HepG2 (cell line): ENCODE measurements at regions not wholly inside any gene's neighbourhood (a gene's known extent, or its start where the extent isn't known, plus 50 kb on each side); places are given as distances from the start of the nearest gene placed in this dataset.

ENCODE experiments used
- ATAC-seq: fragments of 200-7000 bp; cut with Tn5 transposase; 3 replicates; pipeline ENCODE4 v1.9.1; 2020; ENCODE audit warnings: mild to moderate bottlenecking, moderate library complexity
- BruUV-seq: library from RNA; stranded (reverse); fragments of 400-500 nt; replicated peaks from 2 replicates; lab custom pipeline; 2021; lab: Mats Ljungman, UMichigan
- CTCF ChIA-PET: fragments of 300-600 bp; formaldehyde crosslinking; extraction: SDS; loops from one replicate; lab custom pipeline; 2021; ENCODE audit warnings: low total read pairs, inconsistent platforms, low intra/inter-chr PET ratio; lab: Yijun Ruan, JAX
- POLR2A ChIA-PET: fragments of 350-600 bp; sonication (Branson Sonifier 250); formaldehyde crosslinking; loops from one replicate; lab custom pipeline; 2020; ENCODE audit warnings: antibody characterized with exemption, inconsistent platforms; lab: Yijun Ruan, JAX
- DNase-seq: peaks from one replicate; pipeline ENCODE4 v3.0.0-alpha.2; 2015; ENCODE audit warnings: low spot score
- FAIRE-seq: peaks from 3 replicates; lab custom pipeline; 2011; peaks lifted over from hg19 to GRCh38; lab: Jason Lieb, UNC
- H2AFZ ChIP-seq: one replicate; pipeline ENCODE4 v1.6.1; 2011; ENCODE audit warnings: low read length, inconsistent platforms
- H3K27ac ChIP-seq: fragments of 300-600 bp; 3 replicates; pipeline ENCODE4 v1.8.0; 2011; ENCODE audit warnings: mixed run types, mild to moderate bottlenecking, mixed read lengths, low read length, inconsistent platforms; ENCODE audit not compliant: insufficient read depth; ENCODE audit errors: extremely low read length
- H3K27me3 ChIP-seq, 2 experiments: fragments of 200-600 bp in 1 of 2; 2 replicates in 1 of 2; 3 replicates in 1 of 2; pipeline versions ENCODE4 v1.6.0 to v1.8.0; 2011; ENCODE audit warnings: low read length in 2 of 2, mild to moderate bottlenecking in 2 of 2, moderate library complexity in 2 of 2, inconsistent platforms in 1 of 2; ENCODE audit not compliant: insufficient read depth in 2 of 2, control insufficient read depth in 1 of 2
- H3K36me3 ChIP-seq, 2 experiments: fragments of 200-600 bp in 1 of 2; replicated peaks in 1 of 2; 2 replicates in 1 of 2; 3 replicates in 1 of 2; pipeline versions ENCODE4 v1.5.1 to v1.8.0; 2011; ENCODE audit warnings: low read length in 2 of 2, inconsistent platforms in 1 of 2; ENCODE audit not compliant: insufficient read depth in 2 of 2, control insufficient read depth in 1 of 2
- H3K4me1 ChIP-seq: 2 replicates; pipeline ENCODE4 v1.5.1; 2012; ENCODE audit warnings: low read length, inconsistent platforms; ENCODE audit not compliant: insufficient read depth
- H3K4me2 ChIP-seq: 2 replicates; pipeline ENCODE4 v1.6.0; 2011; ENCODE audit warnings: low read depth, low read length, inconsistent platforms
- H3K4me3 ChIP-seq, 3 experiments: fragments of 200-600 bp in 1 of 3; sonication (generic), shearing (Covaris generic) in 1 of 3; replicated peaks in 1 of 3; 2 replicates each; pipeline ENCODE4 v1.5.1; 2011 to 2016; ENCODE audit warnings: low read length in 3 of 3, inconsistent platforms in 2 of 3, low read depth in 2 of 3, mild to moderate bottlenecking in 2 of 3, control low read depth in 1 of 3, mixed read lengths in 1 of 3; ENCODE audit not compliant: insufficient read depth in 1 of 3
- H3K79me2 ChIP-seq: one replicate; pipeline ENCODE4 v1.6.1; 2011; ENCODE audit warnings: low read length, inconsistent platforms; ENCODE audit not compliant: insufficient read depth
- H3K9ac ChIP-seq: 2 replicates; pipeline ENCODE4 v1.6.0; 2011; ENCODE audit warnings: mild to moderate bottlenecking, low read depth, low read length, inconsistent platforms; ENCODE audit not compliant: insufficient read depth
- H3K9me3 ChIP-seq: 2 replicates; pipeline ENCODE4 v1.5.1; 2012; ENCODE audit warnings: mild to moderate bottlenecking, low read length
- H4K20me1 ChIP-seq: 2 replicates; pipeline ENCODE4 v1.6.0; 2011; ENCODE audit warnings: inconsistent platforms, mild to moderate bottlenecking, low read length, moderate library complexity; ENCODE audit not compliant: insufficient read depth
- BHLHE40 ChIP-seq: IDR thresholded peaks from 2 replicates; pipeline ENCODE4 v1.6.1; 2011; ENCODE audit warnings: low read length, improper control_type of control experiment
- GATAD1 ChIP-seq: IDR thresholded peaks from 2 replicates; pipeline ENCODE4 v1.6.1; 2016; ENCODE audit warnings: missing genetic modification reagents, missing compliant biosample characterization
- MIXL1 ChIP-seq: IDR thresholded peaks from 2 replicates; pipeline ENCODE4 v1.6.1; 2016
- MXI1 ChIP-seq: IDR thresholded peaks from 3 replicates; pipeline ENCODE4 v1.6.1; 2012; ENCODE audit warnings: low read depth, low read length, inconsistent platforms, borderline replicate concordance
- MZF1 ChIP-seq: sonication (generic); formaldehyde crosslinking; IDR thresholded peaks from 2 replicates; pipeline ENCODE4 v1.8.1; 2023; ENCODE audit warnings: mild to moderate bottlenecking, missing genetic modification reagents, borderline replicate concordance
- NFKB2 ChIP-seq: sonication (generic); formaldehyde crosslinking; IDR thresholded peaks from 2 replicates; pipeline ENCODE4 v1.4.0; 2020; ENCODE audit warnings: missing genetic modification reagents, borderline replicate concordance
- ZHX1 ChIP-seq: sonication (generic); formaldehyde crosslinking; IDR thresholded peaks from 2 replicates; pipeline ENCODE4 v1.8.1; 2022; ENCODE audit warnings: low read depth, mild to moderate bottlenecking, missing genetic modification reagents
- ZKSCAN1 ChIP-seq: fragments of 150-350 bp; IDR thresholded peaks from 2 replicates; pipeline ENCODE4 v1.6.1; 2014; ENCODE audit warnings: low read length
- ZNF383 ChIP-seq: sonication (generic); formaldehyde crosslinking; IDR thresholded peaks from 2 replicates; pipeline ENCODE4 v1.4.0; 2020; ENCODE audit warnings: missing genetic modification reagents, mild to moderate bottlenecking, borderline replicate concordance
- ZNF432 ChIP-seq: sonication (generic); formaldehyde crosslinking; IDR thresholded peaks from 2 replicates; pipeline ENCODE4 v1.5.0; 2020; ENCODE audit warnings: missing genetic modification reagents, mild to moderate bottlenecking, borderline replicate concordance
- ZNF546 ChIP-seq: sonication (generic); formaldehyde crosslinking; conservative IDR thresholded peaks from 2 replicates; pipeline ENCODE4 v1.8.1; 2023; ENCODE audit warnings: mild to moderate bottlenecking, missing genetic modification reagents
- ZNF564 ChIP-seq: sonication (generic); formaldehyde crosslinking; IDR thresholded peaks from 2 replicates; pipeline ENCODE4 v1.8.1; 2023; ENCODE audit warnings: mild to moderate bottlenecking, missing genetic modification reagents
- WGBS: methylation state at CpG from one replicate; pipeline ENCODE4 v1.1.6; 2017; ENCODE audit warnings: low lambda C conversion rate; 5-methylcytosine and 5-hydroxymethylcytosine counted together
- in situ Hi-C: cut with HindIII; loops from 2 replicates; pipeline ENCODE4 v1.10.0; 2017; ENCODE audit warnings: low pct_unique_long_range_greater_than_20kb; ENCODE audit not compliant: extremely low pct_ligation_motif_present
- intact Hi-C: fragments of 100-400 bp; cut with micrococcal nuclease; formaldehyde crosslinking; loops from one replicate; pipeline ENCODE4 v1.10.0; 2022; ENCODE audit not compliant: unreplicated experiment
- TF ChIP-seq, protein P1 (sequence below): sonication (generic); formaldehyde crosslinking; IDR thresholded peaks from 2 replicates; pipeline ENCODE4 v1.4.0; 2020; ENCODE audit warnings: missing genetic modification reagents
- TF ChIP-seq, protein P2 (sequence below): IDR thresholded peaks from 2 replicates; pipeline ENCODE4 v1.6.1; 2018; ENCODE audit warnings: missing genetic modification reagents

DNA sequence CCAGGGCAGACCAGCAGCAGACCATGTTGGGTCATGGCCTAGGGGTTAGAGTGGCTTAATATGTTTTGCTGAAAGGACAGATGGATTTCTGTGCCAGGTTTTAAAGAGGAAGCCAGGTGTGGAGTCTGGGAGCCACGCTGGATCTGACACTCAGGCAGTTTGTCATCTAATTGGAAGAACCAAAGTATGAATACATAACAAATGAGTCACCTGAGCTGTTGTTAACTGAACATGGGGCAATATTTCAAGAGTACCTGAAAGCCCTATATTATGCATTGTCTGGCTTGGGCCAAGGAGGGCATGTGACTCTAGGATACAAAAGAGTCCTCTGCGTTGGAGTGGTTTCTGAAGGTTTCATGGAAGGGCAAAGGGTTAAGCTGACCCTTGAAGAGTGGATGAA is 70.6 kb downstream of the LMO4 start:
- CTCF ChIA-PET, result no interaction called here
- FAIRE-seq (no peak), DNase-seq (no peak), ATAC-seq (no peak)
- Histone ChIP-seq H3K79me2 (no peaks in the 10 kb centered on the region), H2AFZ (no peak overlapping the region), H3K4me2 (no peak overlapping the region), H4K20me1 (no peaks in the 10 kb centered on the region), H3K4me1 (no peaks in the 10 kb centered on the region), H3K4me3 (no peak overlapping the region), H3K9ac (no peak overlapping the region), H3K27me3 (no peaks in the 10 kb centered on the region), H3K27ac (no peak overlapping the region), H3K9me3 (no peaks in the 10 kb centered on the region), H3K36me3 (no peaks in the 10 kb centered on the region)
- in situ Hi-C loops, result no loop called here
- intact Hi-C loops, result no loop called here
- BruUV-seq, result no TSS peak
- TF ChIP-seq, protein P1, sequence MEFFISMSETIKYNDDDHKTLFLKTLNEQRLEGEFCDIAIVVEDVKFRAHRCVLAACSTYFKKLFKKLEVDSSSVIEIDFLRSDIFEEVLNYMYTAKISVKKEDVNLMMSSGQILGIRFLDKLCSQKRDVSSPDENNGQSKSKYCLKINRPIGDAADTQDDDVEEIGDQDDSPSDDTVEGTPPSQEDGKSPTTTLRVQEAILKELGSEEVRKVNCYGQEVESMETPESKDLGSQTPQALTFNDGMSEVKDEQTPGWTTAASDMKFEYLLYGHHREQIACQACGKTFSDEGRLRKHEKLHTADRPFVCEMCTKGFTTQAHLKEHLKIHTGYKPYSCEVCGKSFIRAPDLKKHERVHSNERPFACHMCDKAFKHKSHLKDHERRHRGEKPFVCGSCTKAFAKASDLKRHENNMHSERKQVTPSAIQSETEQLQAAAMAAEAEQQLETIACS (CRISPR knock-in tag), result no peak
- no peak for TF ChIP-seq MXI1
- no peak for TF ChIP-seq ZNF432 (CRISPR knock-in tag)
- TF ChIP-seq ZKSCAN1, result no peak
- no peak for TF ChIP-seq MZF1
- TF ChIP-seq, protein P2, sequence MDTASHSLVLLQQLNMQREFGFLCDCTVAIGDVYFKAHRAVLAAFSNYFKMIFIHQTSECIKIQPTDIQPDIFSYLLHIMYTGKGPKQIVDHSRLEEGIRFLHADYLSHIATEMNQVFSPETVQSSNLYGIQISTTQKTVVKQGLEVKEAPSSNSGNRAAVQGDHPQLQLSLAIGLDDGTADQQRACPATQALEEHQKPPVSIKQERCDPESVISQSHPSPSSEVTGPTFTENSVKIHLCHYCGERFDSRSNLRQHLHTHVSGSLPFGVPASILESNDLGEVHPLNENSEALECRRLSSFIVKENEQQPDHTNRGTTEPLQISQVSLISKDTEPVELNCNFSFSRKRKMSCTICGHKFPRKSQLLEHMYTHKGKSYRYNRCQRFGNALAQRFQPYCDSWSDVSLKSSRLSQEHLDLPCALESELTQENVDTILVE, result no peak
- 6% methylated on average over 2 of the region's 2 CpGs for WGBS
- POLR2A ChIA-PET, result no interaction called here

- Histone ChIP-seq H3K27ac (no peak overlapping the region), H3K4me1 (no peaks in the 10 kb centered on the region)
- intact Hi-C loops, result no loop called here
- TF ChIP-seq ZNF383 (CRISPR knock-in tag) (no peak), ZNF564 (CRISPR knock-in tag) (no peak), GATAD1 (no peak), NFKB2 (no peak), ZNF546 (CRISPR knock-in tag) (no peak), MIXL1 (no peak), BHLHE40 (no peak), ZHX1 (CRISPR knock-in tag) (no peak)
- TF ChIP-seq, all 625 proteins: peak for 0
- H3K9ac ChIP-seq, result no peak overlapping the region
- no peaks in the 10 kb centered on the region for H3K9me3 ChIP-seq
- no peak for DNase-seq
- H3K27me3 ChIP-seq, result no peaks in the 10 kb centered on the region
- H3K4me3 ChIP-seq, result no peak overlapping the region
- 32% methylated on average over 4 of the region's 4 CpGs for WGBS
- H3K79me2 ChIP-seq, result no peaks in the 10 kb centered on the region
- BruUV-seq, result no TSS peak
- no peaks in the 10 kb centered on the region for H4K20me1 ChIP-seq
- H3K4me2 ChIP-seq, result no peak overlapping the region
- no peak for ATAC-seq
- CTCF ChIA-PET, result no interaction called here
- FAIRE-seq, result no peak
- H3K36me3 ChIP-seq, result no peaks in the 10 kb centered on the region
- POLR2A ChIA-PET, result no interaction called here
- H2AFZ ChIP-seq, result no peak overlapping the region
- in situ Hi-C loops, result no loop called here
Measured at GRCh38 chr1:87399701-87400100, 71.0 kb downstream of the LMO4 start.
